Tibial nerve (tissue), 4 donors: ENCODE measurements at regions not wholly inside any gene's neighbourhood (a gene's known extent, or its start where the extent isn't known, plus 50 kb on each side); places are given as distances from the start of the nearest gene placed in this dataset.

Experiments
- DNase-seq, 2 donors: peaks; one replicate each; pipeline ENCODE4 v3.0.0-alpha.2; 2019; ENCODE audit warnings: low spot score in 2 of 2
- H3K27ac ChIP-seq, 4 donors: fragments of 200-600 bp; sonication (generic) in 3 of 4; one replicate each; pipeline ENCODE4 v1.5.1; 2017 to 2019; ENCODE audit warnings: mild to moderate bottlenecking in 1 of 4
- H3K27me3 ChIP-seq, 2 donors: fragments of 200-600 bp; sonication (generic) in 1 of 2; one replicate each; pipeline versions ENCODE4 v1.5.1 to v1.6.0; 2017 to 2019
- H3K36me3 ChIP-seq, 3 donors: fragments of 200-600 bp; sonication (generic); one replicate each; pipeline ENCODE4 v1.5.1; 2018 to 2019
- H3K4me1 ChIP-seq, 4 donors: fragments of 200-600 bp; sonication (generic) in 3 of 4; one replicate each; pipeline ENCODE4 v1.5.1; 2017 to 2019
- H3K4me3 ChIP-seq, 4 donors: fragments of 200-600 bp; sonication (generic) in 3 of 4; one replicate each; pipeline ENCODE4 v1.5.1; 2017 to 2019; ENCODE audit warnings: mild to moderate bottlenecking in 1 of 4, moderate library complexity in 1 of 4
- H3K9me3 ChIP-seq, 4 donors: fragments of 200-600 bp; sonication (generic) in 3 of 4; one replicate each; pipeline ENCODE4 v1.5.1; 2017 to 2019
- CTCF ChIP-seq, 5 experiments: fragments of 200-600 bp in 3 of 5; fragments of 450-650 bp in 2 of 5; sonication (generic) in 3 of 5; IDR thresholded peaks; one replicate each; pipeline ENCODE4 v1.5.1; 2016 to 2019; ENCODE audit warnings: antibody characterized with exemption in 5 of 5, mild to moderate bottlenecking in 3 of 5, moderate library complexity in 2 of 5
- EP300 ChIP-seq, 2 donors: sonication (generic); formaldehyde crosslinking; IDR thresholded peaks; one replicate each; pipeline ENCODE4 v1.6.1; 2017; ENCODE audit warnings: antibody characterized with exemption in 2 of 2, mild to moderate bottlenecking in 1 of 2
- POLR2A ChIP-seq, 2 donors: fragments of 450-650 bp; IDR thresholded peaks; one replicate each; pipeline ENCODE4 v1.6.1; 2017; ENCODE audit warnings: antibody characterized with exemption in 2 of 2, mild to moderate bottlenecking in 2 of 2, moderate library complexity in 2 of 2
- WGBS, 2 donors: methylation state at CpG; one replicate each; pipeline ENCODE4 v1.1.5; 2018; 5-methylcytosine and 5-hydroxymethylcytosine counted together

- Histone ChIP-seq H3K36me3 (no peaks in the 10 kb centered on the region), H3K27me3 (no peaks in the 10 kb centered on the region), H3K9me3 (no peaks in the 10 kb centered on the region), H3K27ac (no peak overlapping the region), H3K4me3 (no peak overlapping the region), H3K4me1 (peaks cover 0 to 4% (median 0%) of the 10 kb centered on the region in 4 donors)
- no peak for DNase-seq
- TF ChIP-seq EP300 (IDR thresholded peaks at IDR 0.05) (no peak), CTCF (IDR thresholded peaks at IDR 0.05) (no peak), POLR2A (IDR thresholded peaks at IDR 0.05) (no peak)
- WGBS, 2 donors: 51 to 55% methylated on average over 2 of the region's 2 CpGs
Observed at GRCh38 chr5:92850886-92851285, 730.1 kb downstream of the NR2F1-AS1 start.

- no peak overlapping the region for H3K4me3 ChIP-seq
- no peak for DNase-seq
- no peaks in the 10 kb centered on the region for H3K27me3 ChIP-seq
- H3K4me1 ChIP-seq: peaks cover 0 to 4% (median 0%) of the 10 kb centered on the region in 4 donors
- no peaks in the 10 kb centered on the region for H3K9me3 ChIP-seq
- no peaks in the 10 kb centered on the region for H3K36me3 ChIP-seq
- TF ChIP-seq EP300 (IDR thresholded peaks at IDR 0.05) (no peak), POLR2A (IDR thresholded peaks at IDR 0.05) (no peak), CTCF (IDR thresholded peaks at IDR 0.05) (no peak)
- no peak overlapping the region for H3K27ac ChIP-seq
Observed at GRCh38 chr5:92849756-92850155, 731.3 kb downstream of the NR2F1-AS1 start.

- Histone ChIP-seq H3K27me3 (no peaks in the 10 kb centered on the region), H3K4me1 (no peaks in the 10 kb centered on the region), H3K9me3 (no peaks in the 10 kb centered on the region), H3K27ac (no peak overlapping the region), H3K4me3 (no peak overlapping the region), H3K36me3 (no peaks in the 10 kb centered on the region)
- WGBS, 2 donors: 93 to 94% methylated on average over 5 of the region's 5 CpGs
- TF ChIP-seq CTCF (IDR thresholded peaks at IDR 0.05) (no peak), POLR2A (IDR thresholded peaks at IDR 0.05) (no peak), EP300 (IDR thresholded peaks at IDR 0.05) (no peak)
- DNase-seq: no peak
Observed at GRCh38 chr5:92841604-92842155, 739.3 kb downstream of the NR2F1-AS1 start.

- TF ChIP-seq CTCF (IDR thresholded peaks at IDR 0.05): no peak
- no peak for TF ChIP-seq EP300 (IDR thresholded peaks at IDR 0.05)
- TF ChIP-seq POLR2A (IDR thresholded peaks at IDR 0.05): no peak
- no peak for DNase-seq
- WGBS, 2 donors: 79 to 96% methylated on average over 1 of the region's 1 CpG
- H3K9me3 ChIP-seq: no peaks in the 10 kb centered on the region
- no peak overlapping the region for H3K4me3 ChIP-seq
- no peak overlapping the region for H3K27ac ChIP-seq
- no peaks in the 10 kb centered on the region for H3K27me3 ChIP-seq
- no peaks in the 10 kb centered on the region for H3K36me3 ChIP-seq
- no peaks in the 10 kb centered on the region for H3K4me1 ChIP-seq
Observed at GRCh38 chr5:92838253-92838652, 742.8 kb downstream of the NR2F1-AS1 start.

GRCh38 chr5:92836855-92837755, 743.9 kb downstream of the NR2F1-AS1 start:
- H3K9me3 ChIP-seq: no peaks in the 10 kb centered on the region
- no peak for TF ChIP-seq EP300 (IDR thresholded peaks at IDR 0.05)
- no peak for TF ChIP-seq CTCF (IDR thresholded peaks at IDR 0.05)
- no peak for TF ChIP-seq POLR2A (IDR thresholded peaks at IDR 0.05)
- H3K4me3 ChIP-seq: no peak overlapping the region
- 86% methylated on average over 3 of the region's 3 CpGs for WGBS, 2 donors
- no peaks in the 10 kb centered on the region for H3K27me3 ChIP-seq
- no peaks in the 10 kb centered on the region for H3K36me3 ChIP-seq
- H3K4me1 ChIP-seq: no peaks in the 10 kb centered on the region
- no peak for DNase-seq
- no peak overlapping the region for H3K27ac ChIP-seq
